GM12875 (cell line): ENCODE measurements at regions not wholly inside any gene's neighbourhood (a gene's known extent, or its start where the extent isn't known, plus 50 kb on each side); places are given as distances from the start of the nearest gene placed in this dataset.

Source experiments
- H3K4me3 ChIP-seq: one replicate; pipeline ENCODE4 v1.5.1; 2011; ENCODE audit warnings: low read depth, low read length, control low read depth
- CTCF ChIP-seq: IDR thresholded peaks from 2 replicates; pipeline ENCODE4 v1.5.1; 2011; ENCODE audit warnings: low read depth, mild to moderate bottlenecking, control low read depth, inconsistent platforms, low read length, moderate library complexity, borderline replicate concordance; ENCODE audit not compliant: insufficient read depth

- no peak overlapping the region for H3K4me3 ChIP-seq
- TF ChIP-seq CTCF = no peak
Measured at GRCh38 chr17:71748872-71749271, 371.9 kb upstream of the SOX9 start.

GRCh38 chr17:71753070-71753469 lies 367.8 kb upstream of the SOX9 start:
- no peak for TF ChIP-seq CTCF
- no peak overlapping the region for H3K4me3 ChIP-seq

GRCh38 chr17:71757156-71757555 lies 363.7 kb upstream of the SOX9 start:
- H3K4me3 ChIP-seq = no peak overlapping the region
- no peak for TF ChIP-seq CTCF

GRCh38 chr17:71757956-71758355 lies 362.9 kb upstream of the SOX9 start:
- H3K4me3 ChIP-seq = no peak overlapping the region
- no peak for TF ChIP-seq CTCF

- H3K4me3 ChIP-seq = no peak overlapping the region
- no peak for TF ChIP-seq CTCF
Measured at GRCh38 chr17:71759422-71760060, 361.3 kb upstream of the SOX9 start.

GRCh38 chr17:71760062-71760720 lies 360.6 kb upstream of the SOX9 start:
- no peak for TF ChIP-seq CTCF
- H3K4me3 ChIP-seq = no peak overlapping the region

GRCh38 chr17:71762526-71762925 lies 358.3 kb upstream of the SOX9 start:
- H3K4me3 ChIP-seq = no peak overlapping the region
- TF ChIP-seq CTCF = no peak
